ENCODE measurements at regions not wholly inside any gene's neighbourhood (a gene's known extent, or its start where the extent isn't known, plus 50 kb on each side); places are given as distances from the start of the nearest gene placed in this dataset.

DNA sequence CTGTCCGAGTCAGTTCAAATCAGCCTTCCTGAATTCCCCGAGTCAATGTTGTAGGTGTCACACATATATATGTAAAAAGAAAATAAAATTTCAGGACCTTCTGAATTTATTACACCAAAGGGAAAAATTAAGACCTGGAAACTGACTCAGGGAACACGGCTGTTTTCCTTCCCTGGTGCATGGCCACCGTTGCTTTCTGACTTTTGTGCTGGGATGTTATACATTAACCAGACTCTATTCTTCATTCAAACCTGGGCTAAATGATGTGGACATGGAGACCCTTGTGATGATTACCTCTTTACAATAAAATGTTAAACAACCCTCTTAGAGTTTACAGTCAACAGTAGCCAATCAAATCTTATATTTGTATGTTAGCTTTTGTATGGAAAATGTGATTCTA, 51.4 kb upstream of the PLEKHG1 start:
- H3K36me3 ChIP-seq (ENCODE audit: control insufficient read depth in 4 of 4, insufficient read depth in 4 of 4, low read length in 4 of 4), result no peaks in the 10 kb centered on the region
- H3K27ac ChIP-seq (ENCODE audit: low read depth in 1 of 2, low read length in 1 of 2), result no peak overlapping the region
- no peak for ATAC-seq (ENCODE audit: insufficient read depth, low FRiP score)
- no peak overlapping the region for H3K4me3 ChIP-seq
- TF ChIP-seq, protein P1, sequence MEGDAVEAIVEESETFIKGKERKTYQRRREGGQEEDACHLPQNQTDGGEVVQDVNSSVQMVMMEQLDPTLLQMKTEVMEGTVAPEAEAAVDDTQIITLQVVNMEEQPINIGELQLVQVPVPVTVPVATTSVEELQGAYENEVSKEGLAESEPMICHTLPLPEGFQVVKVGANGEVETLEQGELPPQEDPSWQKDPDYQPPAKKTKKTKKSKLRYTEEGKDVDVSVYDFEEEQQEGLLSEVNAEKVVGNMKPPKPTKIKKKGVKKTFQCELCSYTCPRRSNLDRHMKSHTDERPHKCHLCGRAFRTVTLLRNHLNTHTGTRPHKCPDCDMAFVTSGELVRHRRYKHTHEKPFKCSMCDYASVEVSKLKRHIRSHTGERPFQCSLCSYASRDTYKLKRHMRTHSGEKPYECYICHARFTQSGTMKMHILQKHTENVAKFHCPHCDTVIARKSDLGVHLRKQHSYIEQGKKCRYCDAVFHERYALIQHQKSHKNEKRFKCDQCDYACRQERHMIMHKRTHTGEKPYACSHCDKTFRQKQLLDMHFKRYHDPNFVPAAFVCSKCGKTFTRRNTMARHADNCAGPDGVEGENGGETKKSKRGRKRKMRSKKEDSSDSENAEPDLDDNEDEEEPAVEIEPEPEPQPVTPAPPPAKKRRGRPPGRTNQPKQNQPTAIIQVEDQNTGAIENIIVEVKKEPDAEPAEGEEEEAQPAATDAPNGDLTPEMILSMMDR (IDR thresholded peaks at IDR 0.05; ENCODE audit: control extremely low read depth, extremely low read depth), result no peak
- H3K9ac ChIP-seq (ENCODE audit: insufficient read depth in 1 of 2, low read length in 2 of 2), result no peak overlapping the region
- no peaks in the 10 kb centered on the region for H3K9me3 ChIP-seq (ENCODE audit: control insufficient read depth in 4 of 4, insufficient read depth in 3 of 4, low read length in 3 of 4)
- H3K27me3 ChIP-seq (ENCODE audit: control insufficient read depth in 3 of 3, insufficient read depth in 3 of 3, low read length in 2 of 3), result no peaks in the 10 kb centered on the region
- no peak for DNase-seq
- H3K4me1 ChIP-seq (ENCODE audit: control insufficient read depth in 5 of 5, insufficient read depth in 5 of 5, low read length in 5 of 5), result peaks cover 4 to 14% (median 12%) of the 10 kb centered on the region in 5 donors
- 90 to 91% methylated on average over 4 of the region's 4 CpGs for WGBS, 2 donors

DNA sequence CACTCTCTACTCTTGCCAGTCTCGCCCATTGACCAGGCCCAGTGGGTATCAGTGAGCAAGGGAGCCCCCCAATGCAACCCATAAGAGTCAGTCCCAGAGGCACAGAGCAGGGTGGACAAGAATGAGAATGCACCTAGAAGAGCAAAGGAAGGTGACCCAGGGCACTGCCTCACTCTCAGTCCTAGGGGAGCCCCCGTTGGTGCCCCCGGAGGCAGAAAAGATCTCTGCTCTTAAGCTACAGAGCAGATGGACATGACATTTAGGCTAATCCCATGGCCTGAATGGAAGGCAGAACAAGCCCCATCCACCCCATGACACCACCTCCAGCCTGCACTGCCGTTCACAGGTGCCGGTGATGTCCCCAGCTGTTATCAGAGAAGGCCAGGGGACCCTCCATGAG, 50.7 kb upstream of the PLEKHG1 start:
- WGBS, 2 donors, result 94 to 95% methylated on average over 5 of the region's 5 CpGs
- TF ChIP-seq, protein P1 (IDR thresholded peaks at IDR 0.05; ENCODE audit: control extremely low read depth, extremely low read depth), result no peak
- ATAC-seq (ENCODE audit: insufficient read depth, low FRiP score), result no peak

DNA sequence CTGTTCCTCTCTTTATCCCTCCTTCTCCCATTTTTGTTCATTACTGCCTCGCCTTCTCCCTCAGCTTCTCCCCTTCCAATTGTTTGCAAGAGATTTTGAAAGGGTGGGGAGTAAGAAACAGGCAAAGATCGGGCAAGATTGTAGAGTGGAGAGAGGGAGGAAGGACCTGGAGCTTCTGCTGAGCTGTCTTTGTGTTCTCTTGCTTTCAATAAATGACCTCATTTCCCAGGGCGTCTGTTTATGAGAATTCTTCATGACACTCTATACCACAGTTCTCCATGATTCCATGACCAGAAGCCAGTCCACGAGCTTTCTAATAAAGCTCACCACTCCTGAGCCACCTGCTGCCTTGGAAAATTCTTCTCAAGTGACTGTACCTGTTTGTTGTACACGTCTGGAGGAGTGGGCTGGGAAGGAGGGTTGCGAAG, 50.0 kb upstream of the PLEKHG1 start:
- ATAC-seq (ENCODE audit: insufficient read depth, low FRiP score), result no peak
- H3K4me3 ChIP-seq, result no peak overlapping the region

More for the DNA sequence above, 50.7 kb upstream of the PLEKHG1 start:
- H3K9me3 ChIP-seq (ENCODE audit: control insufficient read depth in 4 of 4, insufficient read depth in 3 of 4, low read length in 3 of 4), result no peaks in the 10 kb centered on the region
- no peaks in the 10 kb centered on the region for H3K27me3 ChIP-seq (ENCODE audit: control insufficient read depth in 3 of 3, insufficient read depth in 3 of 3, low read length in 2 of 3)
- no peak overlapping the region for H3K4me3 ChIP-seq
- no peaks in the 10 kb centered on the region for H3K36me3 ChIP-seq (ENCODE audit: control insufficient read depth in 4 of 4, insufficient read depth in 4 of 4, low read length in 4 of 4)
- no peak overlapping the region for H3K9ac ChIP-seq (ENCODE audit: insufficient read depth in 1 of 2, low read length in 2 of 2)
- DNase-seq, result no peak
- H3K4me1 ChIP-seq (ENCODE audit: control insufficient read depth in 5 of 5, insufficient read depth in 5 of 5, low read length in 5 of 5), result peaks cover 4 to 14% (median 12%) of the 10 kb centered on the region in 5 donors
- no peak overlapping the region for H3K27ac ChIP-seq (ENCODE audit: low read depth in 1 of 2, low read length in 1 of 2)

More for the DNA sequence above, 50.0 kb upstream of the PLEKHG1 start:
- Histone ChIP-seq H3K9ac (ENCODE audit: insufficient read depth in 1 of 2, low read length in 2 of 2) (no peak overlapping the region), H3K36me3 (ENCODE audit: control insufficient read depth in 4 of 4, insufficient read depth in 4 of 4, low read length in 4 of 4) (no peaks in the 10 kb centered on the region), H3K9me3 (ENCODE audit: control insufficient read depth in 4 of 4, insufficient read depth in 3 of 4, low read length in 3 of 4) (no peaks in the 10 kb centered on the region), H3K27ac (ENCODE audit: low read depth in 1 of 2, low read length in 1 of 2) (no peak overlapping the region), H3K27me3 (ENCODE audit: control insufficient read depth in 3 of 3, insufficient read depth in 3 of 3, low read length in 2 of 3) (no peaks in the 10 kb centered on the region), H3K4me1 (ENCODE audit: control insufficient read depth in 5 of 5, insufficient read depth in 5 of 5, low read length in 5 of 5) (peaks cover 4 to 14% (median 12%) of the 10 kb centered on the region in 5 donors)
- no peak for DNase-seq
- TF ChIP-seq, protein P1 (IDR thresholded peaks at IDR 0.05; ENCODE audit: control extremely low read depth, extremely low read depth), result no peak
- WGBS, 2 donors, result 74 to 78% methylated on average over 6 of the region's 6 CpGs
